Neuronal stem cell (in vitro differentiated cells): ENCODE measurements at regions not wholly inside any gene's neighbourhood (a gene's known extent, or its start where the extent isn't known, plus 50 kb on each side); places are given as distances from the start of the nearest gene placed in this dataset.

Source experiments
- DNase-seq: peaks from one replicate; pipeline ENCODE4 v3.0.0-alpha.2; 2013; ENCODE audit warnings: low spot score
- H2AFZ ChIP-seq: one replicate; pipeline ENCODE4 v1.6.1; 2013; ENCODE audit warnings: mild to moderate bottlenecking, low read length, inconsistent platforms
- H2AK5ac ChIP-seq: 2 replicates; pipeline ENCODE4 v1.6.1; 2013; ENCODE audit warnings: low read depth, mild to moderate bottlenecking, inconsistent platforms, low read length, moderate library complexity, mixed read lengths
- H2BK120ac ChIP-seq: 2 replicates; pipeline ENCODE4 v1.6.1; 2013; ENCODE audit warnings: low read depth, mild to moderate bottlenecking, inconsistent platforms, low read length, moderate library complexity, mixed read lengths
- H2BK12ac ChIP-seq: one replicate; pipeline ENCODE4 v1.6.1; 2013; ENCODE audit warnings: low read length, inconsistent platforms
- H2BK15ac ChIP-seq: 2 replicates; pipeline ENCODE4 v1.6.1; 2013; ENCODE audit warnings: mild to moderate bottlenecking, low read length, inconsistent platforms, mixed read lengths
- H2BK5ac ChIP-seq: one replicate; pipeline ENCODE4 v1.6.1; 2013; ENCODE audit warnings: inconsistent platforms, mild to moderate bottlenecking, low read length, moderate library complexity
- H3K14ac ChIP-seq: one replicate; pipeline ENCODE4 v1.6.1; 2013; ENCODE audit warnings: low read length, inconsistent platforms
- H3K18ac ChIP-seq: 2 replicates; pipeline ENCODE4 v1.6.1; 2013; ENCODE audit warnings: low read length, inconsistent platforms
- H3K23ac ChIP-seq: 2 replicates; pipeline ENCODE4 v1.6.1; 2013; ENCODE audit warnings: low read depth, mild to moderate bottlenecking, mixed read lengths, low read length, inconsistent platforms; ENCODE audit not compliant: poor library complexity
- H3K27ac ChIP-seq: replicated peaks from 3 replicates; pipeline ENCODE4 v1.5.1; 2013; ENCODE audit warnings: low read length, inconsistent platforms
- H3K27me3 ChIP-seq, 3 experiments: 2 replicates each; pipeline ENCODE4 v1.6.1; 2013; ENCODE audit warnings: low read length in 3 of 3, mild to moderate bottlenecking in 2 of 3, inconsistent platforms in 1 of 3, low read depth in 1 of 3, mixed read lengths in 1 of 3, moderate library complexity in 1 of 3; ENCODE audit not compliant: control insufficient read depth in 3 of 3, insufficient read depth in 3 of 3
- H3K36me3 ChIP-seq, 2 donors: replicated peaks in 1 of 2; 2 replicates each; pipeline ENCODE4 v1.6.1; 2013; ENCODE audit warnings: low read length in 2 of 2; ENCODE audit not compliant: control insufficient read depth in 2 of 2, insufficient read depth in 2 of 2
- H3K4ac ChIP-seq: 2 replicates; pipeline ENCODE4 v1.6.1; 2013; ENCODE audit warnings: inconsistent platforms, mild to moderate bottlenecking, low read length, moderate library complexity
- H3K4me1 ChIP-seq, 2 donors: 1 replicate in 1 of 2; 2 replicates in 1 of 2; pipeline ENCODE4 v1.6.1; 2013; ENCODE audit warnings: low read length in 2 of 2, low read depth in 1 of 2; ENCODE audit not compliant: control insufficient read depth in 2 of 2, insufficient read depth in 1 of 2
- H3K4me2 ChIP-seq: one replicate; pipeline ENCODE4 v1.6.1; 2013; ENCODE audit warnings: mild to moderate bottlenecking, low read length, inconsistent platforms; ENCODE audit not compliant: insufficient read depth, poor library complexity, severe bottlenecking
- H3K4me3 ChIP-seq, 2 donors: 2 replicates each; pipeline ENCODE4 v1.5.1; 2013; ENCODE audit warnings: low read length in 2 of 2, mild to moderate bottlenecking in 2 of 2, inconsistent platforms in 1 of 2, moderate library complexity in 1 of 2
- H3K79me1 ChIP-seq: one replicate; pipeline ENCODE4 v1.6.1; 2013; ENCODE audit warnings: low read depth, mild to moderate bottlenecking, inconsistent platforms, low read length, moderate library complexity
- H3K9ac ChIP-seq: one replicate; pipeline ENCODE4 v1.6.1; 2013; ENCODE audit warnings: mild to moderate bottlenecking, low read depth, low read length, inconsistent platforms; ENCODE audit not compliant: poor library complexity
- H3K9me3 ChIP-seq, 2 donors: replicated peaks in 1 of 2; 2 replicates each; pipeline versions ENCODE3 to v1.6.1; 2013; ENCODE audit warnings: low read length in 2 of 2, mild to moderate bottlenecking in 2 of 2, inconsistent platforms in 1 of 2, low read depth in 1 of 2, mixed read lengths in 1 of 2, moderate library complexity in 1 of 2; ENCODE audit not compliant: control insufficient read depth in 2 of 2, insufficient read depth in 1 of 2
- H4K8ac ChIP-seq: one replicate; pipeline ENCODE4 v1.6.1; 2013; ENCODE audit warnings: low read depth, mild to moderate bottlenecking, inconsistent platforms, low read length, moderate library complexity
- H4K91ac ChIP-seq: one replicate; pipeline ENCODE4 v1.6.1; 2013; ENCODE audit warnings: low read length, low read depth, mild to moderate bottlenecking, inconsistent platforms; ENCODE audit not compliant: poor library complexity
- WGBS, 2 donors: extraction: QIAGEN DNeasy Blood & Tissue Kit; methylation state at CpG; one replicate each; pipeline ENCODE4 v1.1.7; 2013; ENCODE audit warnings: missing lambda C conversion rate in 2 of 2, mixed read lengths in 1 of 2; ENCODE audit not compliant: insufficient read length in 2 of 2, insufficient replicate concordance in 1 of 2; ENCODE audit errors: extremely low coverage in 2 of 2; 5-methylcytosine and 5-hydroxymethylcytosine counted together

DNA sequence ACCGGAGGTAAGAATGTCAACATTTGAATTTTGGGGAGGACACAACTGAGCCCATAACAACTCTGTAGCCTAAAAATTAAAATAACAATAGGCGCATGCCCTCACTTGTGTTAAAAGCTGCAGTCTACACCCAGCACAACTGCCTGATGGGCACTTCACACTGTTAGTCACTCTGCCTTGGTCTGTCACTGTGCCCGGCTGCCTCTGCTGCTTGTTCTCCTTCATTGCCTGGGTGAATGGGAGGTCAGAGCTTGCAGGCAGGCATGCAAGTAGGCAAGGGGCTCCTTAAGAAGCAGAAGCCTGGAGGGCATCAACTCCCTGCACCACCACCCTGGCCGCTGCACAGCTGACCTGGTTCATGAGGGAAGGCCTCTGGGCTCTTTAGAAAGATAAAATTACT lies 374.8 kb downstream of the MID1IP1 start:
- Histone ChIP-seq H3K79me1 (no peaks in the 10 kb centered on the region), H3K9ac (no peak overlapping the region), H2BK5ac (no peak overlapping the region), H3K4me1 (peaks cover 0 to 2% of the 10 kb centered on the region in 2 donors), H2BK12ac (no peak overlapping the region), H3K36me3 (no peaks in the 10 kb centered on the region), H3K23ac (no peak overlapping the region), H2BK15ac (no peak overlapping the region), H2BK120ac (no peak overlapping the region), H3K4ac (no peak overlapping the region), H3K4me3 (no peak overlapping the region), H3K27ac (no peak overlapping the region), H2AK5ac (no peak overlapping the region), H4K8ac (no peak overlapping the region), H4K91ac (no peak overlapping the region), H3K14ac (no peak overlapping the region), H3K9me3 (no peaks in the 10 kb centered on the region), H2AFZ (no peak overlapping the region), H3K18ac (no peak overlapping the region), H3K27me3 (peaks cover 0 to 13% (median 0%) of the 10 kb centered on the region in 3 experiments), H3K4me2 (no peak overlapping the region)
- DNase-seq = no peak
- WGBS, 2 donors = no CpG with 5 or more reads among the region's 4 CpGs

DNA sequence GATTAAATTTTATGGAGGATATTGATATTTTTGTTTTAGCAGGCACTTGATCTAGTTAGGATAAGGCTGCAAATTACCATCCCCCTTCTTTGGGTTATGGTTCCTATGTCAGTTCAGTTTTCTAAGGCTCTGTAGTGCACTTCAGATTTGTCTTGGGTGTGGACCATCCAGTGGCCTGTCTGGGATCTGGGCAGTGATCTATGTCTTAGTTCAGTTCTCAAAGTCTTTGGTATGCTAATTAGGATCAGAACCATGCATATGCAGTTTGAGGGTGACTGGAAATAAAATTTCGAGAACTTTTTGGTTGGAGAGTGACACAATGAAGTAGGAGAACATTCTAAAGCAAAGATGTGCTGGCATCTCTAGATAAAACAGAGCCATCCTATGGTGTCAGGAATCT lies 388.2 kb downstream of the MID1IP1 start:
- Histone ChIP-seq H3K23ac (no peak overlapping the region), H2BK120ac (no peak overlapping the region), H3K27me3 (no peaks in the 10 kb centered on the region), H3K9ac (no peak overlapping the region), H3K36me3 (no peaks in the 10 kb centered on the region), H3K4me2 (no peak overlapping the region), H4K8ac (no peak overlapping the region), H2BK12ac (no peak overlapping the region), H3K4ac (no peak overlapping the region), H3K9me3 (no peaks in the 10 kb centered on the region), H3K18ac (no peak overlapping the region), H3K4me1 (no peaks in the 10 kb centered on the region), H2AFZ (no peak overlapping the region), H3K79me1 (no peaks in the 10 kb centered on the region), H2BK5ac (no peak overlapping the region), H2BK15ac (no peak overlapping the region), H3K14ac (no peak overlapping the region), H3K4me3 (no peak overlapping the region), H2AK5ac (no peak overlapping the region), H3K27ac (no peak overlapping the region), H4K91ac (no peak overlapping the region)
- DNase-seq = no peak
- no CpG with 5 or more reads among the region's 1 CpG for WGBS, 2 donors

DNA sequence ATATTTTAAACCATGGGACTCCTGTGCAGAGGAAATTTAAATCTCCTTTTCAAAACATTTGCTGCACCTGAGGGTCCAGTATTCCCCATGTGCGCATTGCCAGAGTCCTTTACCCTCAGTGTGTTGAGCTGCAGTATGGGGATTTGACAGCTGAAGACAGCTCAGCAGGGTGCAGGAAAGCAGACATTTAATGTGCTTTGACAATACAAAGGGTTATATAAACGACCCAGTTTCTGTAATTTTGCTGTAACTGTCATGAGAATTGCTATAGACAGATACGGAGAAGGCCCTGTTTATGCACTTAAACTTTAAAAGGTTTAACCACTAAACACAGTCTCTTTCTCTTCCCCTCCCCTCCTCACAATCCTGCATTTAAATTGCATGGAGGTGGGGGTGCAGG lies 393.4 kb downstream of the MID1IP1 start:
- H3K9me3 ChIP-seq = no peaks in the 10 kb centered on the region
- no peak overlapping the region for H3K4me2 ChIP-seq
- no peak overlapping the region for H3K18ac ChIP-seq
- H3K36me3 ChIP-seq = no peaks in the 10 kb centered on the region
- no peak overlapping the region for H2AK5ac ChIP-seq
- no peak overlapping the region for H3K4me3 ChIP-seq
- no peaks in the 10 kb centered on the region for H3K27me3 ChIP-seq
- H2BK120ac ChIP-seq = no peak overlapping the region
- no peaks in the 10 kb centered on the region for H3K79me1 ChIP-seq
- H2AFZ ChIP-seq = no peak overlapping the region
- WGBS, 2 donors = no CpG with 5 or more reads among the region's 3 CpGs
- no peak overlapping the region for H2BK12ac ChIP-seq
- H3K9ac ChIP-seq = no peak overlapping the region
- no peak overlapping the region for H3K4ac ChIP-seq
- no peak for DNase-seq
- no peak overlapping the region for H2BK5ac ChIP-seq
- H2BK15ac ChIP-seq = no peak overlapping the region
- no peak overlapping the region for H3K14ac ChIP-seq
- no peak overlapping the region for H3K27ac ChIP-seq
- H3K23ac ChIP-seq = no peak overlapping the region
- no peak overlapping the region for H4K8ac ChIP-seq
- H4K91ac ChIP-seq = no peak overlapping the region
- H3K4me1 ChIP-seq = peaks cover 0 to 9% of the 10 kb centered on the region in 2 donors

DNA sequence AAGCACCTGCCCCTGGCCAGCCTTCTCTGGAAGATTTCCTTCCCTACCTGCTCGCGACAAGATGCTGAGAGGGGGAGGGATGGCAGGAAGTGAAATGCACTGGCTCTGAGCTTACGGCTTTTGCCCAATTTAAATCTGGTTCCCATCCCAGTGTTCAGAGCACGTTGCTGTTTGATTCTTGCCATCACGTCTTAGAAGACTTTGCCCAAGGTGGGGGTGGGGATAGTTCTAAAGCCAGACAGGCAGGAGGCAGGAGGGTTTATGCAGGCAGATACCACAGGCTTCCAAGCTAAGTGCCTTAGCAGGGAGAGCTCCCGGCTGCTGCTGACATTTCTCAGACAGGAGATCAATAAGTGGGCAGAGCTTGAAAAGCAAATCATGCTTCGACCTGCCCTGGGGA lies 393.9 kb downstream of the MID1IP1 start:
- no peak for DNase-seq
- Histone ChIP-seq H2AK5ac (no peak overlapping the region), H2BK120ac (no peak overlapping the region), H3K9me3 (no peaks in the 10 kb centered on the region), H3K27ac (no peak overlapping the region), H2BK12ac (no peak overlapping the region), H3K27me3 (no peaks in the 10 kb centered on the region), H3K4me3 (no peak overlapping the region), H3K79me1 (no peaks in the 10 kb centered on the region), H2AFZ (no peak overlapping the region), H3K4ac (no peak overlapping the region), H3K4me2 (no peak overlapping the region), H3K23ac (no peak overlapping the region), H3K9ac (no peak overlapping the region), H4K8ac (no peak overlapping the region), H2BK15ac (no peak overlapping the region), H3K18ac (no peak overlapping the region), H3K14ac (no peak overlapping the region), H3K4me1 (peaks cover 0 to 9% of the 10 kb centered on the region in 2 donors), H4K91ac (no peak overlapping the region), H2BK5ac (no peak overlapping the region), H3K36me3 (no peaks in the 10 kb centered on the region)
- WGBS, 2 donors = no CpG with 5 or more reads among the region's 7 CpGs
